Activated CD4-positive, alpha-beta T cell treated with anti-CD3 and anti-CD28 coated beads for 36 hours (primary cell): ENCODE measurements at regions not wholly inside any gene's neighbourhood (a gene's known extent, or its start where the extent isn't known, plus 50 kb on each side); places are given as distances from the start of the nearest gene placed in this dataset.
"Not testable (repeated sequence)": the region's sequence is repeated elsewhere in the genome, so short reads cannot be mapped to it uniquely, and the experiment has no call there.

Experiments
- ATAC-seq: fragments of 200-7000 bp; cut with Tn5 transposase; one replicate; pipeline ENCODE4 v1.10.0; 2021; ENCODE audit warnings: mild to moderate bottlenecking, moderate library complexity
- CTCF ChIA-PET: fragments of 350-600 bp; sonication (Branson Sonifier 250); formaldehyde crosslinking; loops from one replicate; lab custom pipeline; 2021; ENCODE audit warnings: antibody characterized with exemption; lab: Charles Lee
- POLR2A ChIA-PET: fragments of 350-600 bp; sonication (Branson Sonifier 250); formaldehyde crosslinking; loops from one replicate; lab custom pipeline; 2021; ENCODE audit warnings: antibody characterized with exemption, inconsistent platforms; lab: Charles Lee
- DNase-seq: peaks from one replicate; pipeline ENCODE4 v3.0.0-alpha.2; 2020
- H3K27ac Mint-ChIP-seq: one replicate; pipeline ENCODE4 v1.8.0; 2021; ENCODE audit warnings: mixed read lengths
- H3K27me3 Mint-ChIP-seq: one replicate; pipeline ENCODE4 v1.8.0; 2021; ENCODE audit warnings: mixed read lengths
- H3K36me3 Mint-ChIP-seq: one replicate; pipeline ENCODE4 v1.8.0; 2021; ENCODE audit warnings: low read depth, mixed read lengths
- H3K4me1 Mint-ChIP-seq: one replicate; pipeline ENCODE4 v1.8.0; 2021; ENCODE audit warnings: mixed read lengths
- H3K4me3 Mint-ChIP-seq: one replicate; pipeline ENCODE4 v1.8.0; 2021; ENCODE audit warnings: mild to moderate bottlenecking, moderate library complexity, mixed read lengths
- H3K9me3 Mint-ChIP-seq: one replicate; pipeline ENCODE4 v1.8.0; 2021; ENCODE audit warnings: low read depth, mixed read lengths
- intact Hi-C, 2 experiments: fragments of 100-400 bp; cut with DNase I in 1 of 2; cut with micrococcal nuclease in 1 of 2; formaldehyde crosslinking; loops; one replicate each; pipeline versions ENCODE4 v1.14.2 to v1.15.1; 2022 to 2024; cut with DNase I, micrococcal nuclease

DNA sequence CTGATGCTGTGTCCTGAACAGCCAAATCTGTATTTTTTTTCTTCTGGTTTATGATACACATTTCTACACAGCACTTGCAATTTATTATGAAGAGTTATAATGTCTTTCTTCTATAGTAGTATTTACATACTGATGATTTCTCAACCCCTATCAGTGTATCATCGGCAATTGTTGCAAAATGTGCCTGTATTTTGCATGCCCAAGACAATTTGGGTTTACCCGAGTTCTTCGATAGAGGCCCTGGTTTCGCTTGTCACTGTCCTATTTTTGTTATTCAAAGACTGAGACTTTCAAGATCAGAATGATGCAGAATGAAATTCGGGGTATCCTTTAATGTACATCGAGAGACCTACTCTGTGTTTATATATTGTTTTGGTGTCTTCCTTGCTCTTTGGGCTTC lies 184.5 kb upstream of the PRSS58 start:
- intact Hi-C loops: no loop called here
- Mint-ChIP-seq H3K36me3 (no peaks in the 10 kb centered on the region), H3K27ac (no peak overlapping the region), H3K4me3 (no peak overlapping the region), H3K27me3 (no peaks in the 10 kb centered on the region), H3K9me3 (no peaks in the 10 kb centered on the region), H3K4me1 (peaks cover 41% of the 10 kb centered on the region)
- no peak for ATAC-seq
- ChIA-PET POLR2A (no interaction called here), CTCF (interaction anchor here (0.9 to 1.3 kb wide), 3 partner anchors 13 to 56 kb away, joined by 3 read pairs; no protein-coding TSS in a partner anchor)
- no peak for DNase-seq

DNA sequence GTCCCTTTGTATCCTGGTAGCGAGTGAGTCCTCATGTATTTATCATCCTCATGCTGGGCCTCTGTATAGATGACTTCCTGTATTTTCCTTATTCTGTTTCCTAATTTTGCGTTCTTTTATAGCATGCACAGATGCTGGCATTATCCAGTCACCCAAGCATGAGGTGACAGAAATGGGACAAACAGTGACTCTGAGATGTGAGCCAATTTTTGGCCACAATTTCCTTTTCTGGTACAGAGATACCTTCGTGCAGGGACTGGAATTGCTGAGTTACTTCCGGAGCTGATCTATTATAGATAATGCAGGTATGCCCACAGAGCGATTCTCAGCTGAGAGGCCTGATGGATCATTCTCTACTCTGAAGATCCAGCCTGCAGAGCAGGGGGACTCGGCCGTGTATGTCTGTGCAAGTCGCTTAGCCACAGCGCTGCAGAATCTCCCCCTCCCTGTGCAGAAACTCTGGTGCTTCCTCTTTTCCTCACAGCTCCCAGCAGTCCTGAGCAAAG lies 183.1 kb upstream of the PRSS58 start:
- DNase-seq (no peak), ATAC-seq (peak; percentile 57)
- H3K9me3 Mint-ChIP-seq: no peaks in the 10 kb centered on the region
- peaks cover 43% of the 10 kb centered on the region for H3K4me1 Mint-ChIP-seq
- no peaks in the 10 kb centered on the region for H3K27me3 Mint-ChIP-seq
- H3K4me3 Mint-ChIP-seq: no peak overlapping the region
- intact Hi-C loops: no loop called here
- H3K27ac Mint-ChIP-seq: no peak overlapping the region
- H3K36me3 Mint-ChIP-seq: no peaks in the 10 kb centered on the region
- ChIA-PET CTCF (interaction anchor here (0.5 to 1.8 kb wide), 4 partner anchors 27 to 380 kb away, joined by 3 to 5 read pairs (median 3); no protein-coding TSS in a partner anchor), POLR2A (no interaction called here)

DNA sequence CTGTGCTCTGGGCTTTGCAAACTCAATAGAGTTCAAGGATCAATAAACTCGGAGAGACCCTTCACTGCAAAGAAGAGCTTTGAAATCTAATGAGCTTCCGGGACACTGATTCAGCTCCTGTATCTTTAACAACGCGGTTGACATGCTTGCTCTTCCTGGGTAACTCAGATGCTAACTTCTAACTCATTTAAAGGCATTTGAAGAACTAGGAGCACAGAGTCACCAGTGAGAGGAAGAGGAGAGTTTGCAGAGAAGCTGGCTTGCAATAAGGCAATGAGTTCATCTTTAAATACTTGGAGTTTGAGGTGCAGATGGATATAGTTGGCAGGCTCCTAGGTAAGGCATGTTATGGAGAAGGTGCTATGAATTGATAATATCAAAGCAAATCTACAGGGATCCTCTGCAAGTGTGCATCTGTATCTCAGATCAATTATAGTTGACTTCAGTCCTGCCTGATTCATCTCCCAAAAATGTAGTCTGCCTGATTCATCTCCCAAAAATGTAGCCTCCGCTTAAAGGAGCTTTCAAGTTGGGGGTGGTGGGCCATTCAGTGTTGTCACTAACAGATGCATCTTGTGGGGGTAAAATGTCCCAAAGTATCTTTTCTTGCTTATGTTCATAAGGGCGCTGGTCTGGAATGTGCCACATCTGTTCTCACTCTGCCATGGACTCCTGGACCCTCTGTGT lies 182.5 kb upstream of the PRSS58 start:
- H3K27ac Mint-ChIP-seq: no peak overlapping the region
- ChIA-PET POLR2A (no interaction called here), CTCF (interaction anchor here (0.6 to 1.8 kb wide), 9 partner anchors 8 to 114 kb away, joined by 3 to 5 read pairs (median 3); no protein-coding TSS in a partner anchor)
- no peaks in the 10 kb centered on the region for H3K36me3 Mint-ChIP-seq
- no peak for ATAC-seq
- no peaks in the 10 kb centered on the region for H3K9me3 Mint-ChIP-seq
- intact Hi-C loops: no loop called here
- H3K4me1 Mint-ChIP-seq: peaks cover 49% of the 10 kb centered on the region
- H3K27me3 Mint-ChIP-seq: no peaks in the 10 kb centered on the region
- DNase-seq: no peak
- no peak overlapping the region for H3K4me3 Mint-ChIP-seq

DNA sequence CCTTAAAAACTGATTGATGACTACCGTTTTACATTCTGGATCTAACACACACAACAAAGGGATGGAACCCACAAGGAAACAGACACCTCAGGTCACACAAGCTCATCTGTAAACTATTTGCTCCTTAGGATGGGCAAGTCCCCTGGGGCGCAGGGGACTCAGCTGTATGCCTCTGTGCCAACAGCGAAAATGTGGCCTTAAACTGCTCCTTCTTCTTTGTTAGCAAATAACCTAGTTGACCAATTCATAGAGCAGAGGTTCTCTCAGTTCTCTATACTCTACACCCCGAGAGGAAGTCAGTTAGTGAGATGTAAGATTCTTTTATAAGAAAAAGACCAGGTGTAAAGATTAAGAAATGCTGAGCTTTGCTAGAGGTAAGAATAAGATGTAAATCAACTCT lies 181.9 kb upstream of the PRSS58 start:
- H3K27me3 Mint-ChIP-seq: no peaks in the 10 kb centered on the region
- CTCF ChIA-PET: interaction anchor here (0.6 to 1.8 kb wide), 11 partner anchors 9 to 502 kb away, joined by 3 to 5 read pairs (median 3); no protein-coding TSS in a partner anchor
- no peak for DNase-seq
- no peaks in the 10 kb centered on the region for H3K9me3 Mint-ChIP-seq
- H3K27ac Mint-ChIP-seq: no peak overlapping the region
- H3K36me3 Mint-ChIP-seq: no peaks in the 10 kb centered on the region
- no peak for ATAC-seq
- POLR2A ChIA-PET: no interaction called here
- H3K4me3 Mint-ChIP-seq: no peak overlapping the region
- peaks cover 50% of the 10 kb centered on the region for H3K4me1 Mint-ChIP-seq
- intact Hi-C loops: loop anchor here in 1 of 2 experiments (5.0 kb wide), 1 partner anchor 373 kb away; no protein-coding TSS in a partner anchor

DNA sequence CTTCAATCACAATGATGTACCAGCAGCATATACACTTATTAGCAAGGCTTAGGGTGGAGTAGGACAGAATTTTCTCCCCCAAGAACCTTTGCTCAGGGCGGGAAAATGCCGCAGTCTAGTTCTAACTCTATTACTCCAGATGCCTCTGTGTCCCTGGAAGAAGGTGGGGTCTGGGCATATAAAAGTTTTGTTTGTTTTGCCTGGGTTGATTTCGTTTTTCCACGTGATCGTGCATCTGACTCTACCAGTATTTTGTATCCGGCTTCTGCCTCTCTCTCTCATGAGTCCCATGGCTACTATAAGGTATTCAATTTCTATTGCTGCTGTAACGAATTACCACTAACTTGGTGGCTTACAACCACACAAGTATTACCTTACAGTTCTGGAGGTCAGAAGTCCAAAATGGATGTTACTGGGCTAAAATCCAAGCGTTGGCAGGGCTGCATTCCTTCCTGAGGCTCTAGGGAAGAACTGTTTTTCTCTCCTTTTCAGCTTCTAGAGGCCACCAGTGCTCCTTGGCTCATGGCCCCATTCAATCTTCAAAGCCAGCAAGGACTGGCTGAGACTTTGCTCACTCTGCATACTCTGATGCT lies 181.2 kb upstream of the PRSS58 start:
- Mint-ChIP-seq H3K4me1 (peaks cover 58% of the 10 kb centered on the region), H3K27me3 (no peaks in the 10 kb centered on the region), H3K27ac (no peak overlapping the region), H3K36me3 (no peaks in the 10 kb centered on the region), H3K4me3 (no peak overlapping the region), H3K9me3 (no peaks in the 10 kb centered on the region)
- ATAC-seq (no peak), DNase-seq (no peak)
- ChIA-PET POLR2A (no interaction called here), CTCF (interaction anchor here (0.6 to 1.8 kb wide), 8 partner anchors 18 to 502 kb away, joined by 3 to 5 read pairs (median 4); no protein-coding TSS in a partner anchor)
- intact Hi-C loops: loop anchor here in 1 of 2 experiments (5.0 kb wide), 1 partner anchor 373 kb away; no protein-coding TSS in a partner anchor

DNA sequence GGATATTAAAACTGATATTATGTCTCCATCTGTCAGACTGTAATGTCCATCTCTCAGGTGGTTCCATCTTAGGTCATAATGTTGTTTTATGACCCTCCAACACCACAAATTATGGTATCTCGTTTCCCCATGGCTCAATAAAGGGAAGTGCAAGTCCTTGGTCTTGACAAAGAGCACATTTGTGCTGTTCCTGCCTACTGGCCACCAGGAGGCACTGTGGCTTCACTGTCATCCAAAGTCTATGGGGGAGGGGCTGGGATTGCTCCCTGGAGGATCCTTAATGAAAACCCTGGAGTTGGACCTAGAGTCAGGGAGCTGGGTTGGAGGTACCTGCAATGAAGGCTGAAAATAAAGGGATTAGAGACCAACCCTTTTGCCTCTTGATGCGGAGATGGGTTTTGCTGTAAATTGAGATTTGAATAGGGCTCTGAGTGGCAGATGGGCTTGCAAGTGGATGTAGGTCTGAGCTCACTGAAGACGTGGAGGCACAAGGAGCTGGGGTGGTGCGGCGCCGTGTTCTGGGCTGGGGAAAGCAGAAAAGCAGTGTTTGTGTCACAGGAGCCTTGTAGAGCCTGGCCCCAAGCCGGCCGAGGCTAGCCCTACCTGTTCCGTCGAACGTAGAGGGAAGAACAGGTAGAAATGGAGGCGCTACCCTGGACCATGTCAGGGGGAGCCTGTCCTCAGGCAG lies 180.5 kb upstream of the PRSS58 start:
- H3K4me3 Mint-ChIP-seq: no peak overlapping the region
- no peaks in the 10 kb centered on the region for H3K36me3 Mint-ChIP-seq
- no peak overlapping the region for H3K27ac Mint-ChIP-seq
- peak; percentile 59 for DNase-seq
- ChIA-PET POLR2A (no interaction called here), CTCF (interaction anchor here (0.7 to 0.9 kb wide), 3 partner anchors 19 to 454 kb away, joined by 4 read pairs; no protein-coding TSS in a partner anchor)
- intact Hi-C loops: loop anchor here in 1 of 2 experiments (5.0 kb wide), 1 partner anchor 374 kb away; no protein-coding TSS in a partner anchor
- peaks cover 57% of the 10 kb centered on the region for H3K4me1 Mint-ChIP-seq
- H3K27me3 Mint-ChIP-seq: no peaks in the 10 kb centered on the region
- ATAC-seq: peak; percentile 49
- H3K9me3 Mint-ChIP-seq: no peaks in the 10 kb centered on the region

DNA sequence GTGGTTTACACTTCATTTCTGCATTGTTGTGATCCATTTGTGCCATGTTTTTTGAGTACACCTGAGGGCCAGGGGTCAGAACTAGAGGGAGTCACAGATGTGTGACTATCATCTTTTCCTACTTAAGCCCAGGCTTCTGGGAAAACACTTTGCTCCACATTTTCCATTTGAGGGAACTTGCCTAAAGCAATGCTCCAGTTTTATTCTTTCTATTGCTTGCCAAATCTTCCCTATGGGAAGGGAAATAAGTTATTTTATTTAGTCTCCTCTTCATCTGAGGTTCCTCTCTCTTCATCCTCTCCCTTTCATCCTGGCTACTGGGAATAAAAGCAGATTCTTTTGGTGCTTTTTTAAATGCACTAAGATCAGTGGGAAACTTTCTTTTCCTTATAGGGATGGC lies 179.9 kb upstream of the PRSS58 start:
- H3K27me3 Mint-ChIP-seq: no peaks in the 10 kb centered on the region
- peaks cover 52% of the 10 kb centered on the region for H3K4me1 Mint-ChIP-seq
- DNase-seq (no peak), ATAC-seq (no peak)
- no peaks in the 10 kb centered on the region for H3K36me3 Mint-ChIP-seq
- POLR2A ChIA-PET: no interaction called here
- intact Hi-C loops: loop anchor here in 1 of 2 experiments (5.0 kb wide), 1 partner anchor 375 kb away; no protein-coding TSS in a partner anchor
- no peaks in the 10 kb centered on the region for H3K9me3 Mint-ChIP-seq
- H3K27ac Mint-ChIP-seq: no peak overlapping the region
- H3K4me3 Mint-ChIP-seq: no peak overlapping the region
- CTCF ChIA-PET: interaction anchor here (0.7 to 1.0 kb wide), 2 partner anchors 39 to 374 kb away, joined by 3 read pairs; no protein-coding TSS in a partner anchor

DNA sequence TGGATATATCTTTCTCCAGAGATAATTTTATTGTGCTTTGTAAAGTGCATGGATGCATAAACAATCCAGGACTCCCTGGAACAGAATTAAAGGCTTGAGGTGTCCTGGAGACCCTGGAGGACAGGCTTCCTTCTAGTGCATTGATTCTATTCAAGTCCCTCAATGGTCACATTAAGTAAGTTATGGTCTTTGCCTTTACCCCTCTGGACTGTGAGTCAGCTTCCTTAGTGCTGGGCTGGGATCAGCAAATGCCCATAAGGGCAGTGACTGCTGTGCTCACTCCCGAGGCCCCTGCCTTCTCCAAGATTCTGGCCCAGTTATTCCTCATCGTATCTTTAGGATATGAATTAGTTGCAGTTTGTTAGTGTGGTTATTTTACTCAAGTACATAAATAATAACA lies 178.7 kb upstream of the PRSS58 start:
- ChIA-PET POLR2A (no interaction called here), CTCF (no interaction called here)
- Mint-ChIP-seq H3K27ac (no peak overlapping the region), H3K36me3 (no peaks in the 10 kb centered on the region), H3K4me1 (peaks cover 44% of the 10 kb centered on the region), H3K4me3 (no peak overlapping the region), H3K9me3 (no peaks in the 10 kb centered on the region), H3K27me3 (no peaks in the 10 kb centered on the region)
- no peak for ATAC-seq
- no peak for DNase-seq
- intact Hi-C loops: loop anchor here in 1 of 2 experiments (5.0 kb wide), 1 partner anchor 376 kb away; no protein-coding TSS in a partner anchor

DNA sequence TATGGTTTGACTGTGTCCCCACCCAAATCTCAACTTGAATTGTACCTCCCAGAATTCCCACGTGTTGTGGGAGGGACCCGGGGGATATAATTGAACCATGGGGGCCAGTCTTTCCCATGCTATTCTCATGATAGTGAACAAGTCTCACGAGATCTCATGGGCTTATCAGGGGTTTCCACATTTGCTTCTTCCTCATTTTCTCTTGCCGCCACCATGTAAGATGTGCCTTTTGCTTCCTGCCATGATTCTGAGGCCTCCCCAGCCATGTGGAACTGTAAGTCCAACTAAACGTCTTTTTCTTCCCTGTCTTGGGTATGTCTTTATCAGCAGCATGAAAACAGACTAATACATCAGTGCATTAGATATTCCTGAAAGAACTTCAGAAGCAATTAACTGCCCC lies 177.7 kb upstream of the PRSS58 start:
- POLR2A ChIA-PET, H3K4me3 Mint-ChIP-seq, H3K27me3 Mint-ChIP-seq, H3K9me3 Mint-ChIP-seq, DNase-seq, H3K27ac Mint-ChIP-seq, H3K36me3 Mint-ChIP-seq, ATAC-seq: not testable (repeated sequence)
- CTCF ChIA-PET: interaction anchor here (0.7 to 1.6 kb wide), 2 partner anchors 8 to 9 kb away, joined by 3 to 7 read pairs; no protein-coding TSS in a partner anchor
- intact Hi-C loops: loop anchor here in 1 of 2 experiments (5.0 kb wide), 1 partner anchor 377 kb away; no protein-coding TSS in a partner anchor
- H3K4me1 Mint-ChIP-seq: peaks cover 34% of the 10 kb centered on the region

DNA sequence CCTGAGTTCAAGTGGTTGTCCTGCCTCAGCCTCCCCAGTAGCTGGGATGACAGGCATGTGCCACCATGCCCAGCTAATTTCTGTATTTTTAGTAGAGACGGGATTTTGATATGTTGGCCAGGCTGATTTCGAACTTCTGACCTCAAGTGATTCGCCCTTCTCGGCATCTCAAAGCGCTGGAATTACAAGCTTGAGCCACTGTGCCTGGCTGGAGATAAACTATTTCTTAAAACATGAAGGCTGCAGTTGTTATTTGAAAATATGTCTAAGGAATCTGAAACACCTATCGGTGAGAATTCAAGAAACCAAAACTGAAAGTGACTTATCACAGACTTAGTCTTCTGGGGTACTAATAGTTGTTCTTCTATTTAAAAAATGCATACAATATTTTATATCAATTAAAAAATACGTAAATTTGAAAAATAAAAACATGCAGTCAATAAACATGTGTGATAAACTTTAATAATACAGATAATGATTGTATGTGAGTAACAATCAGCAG lies 176.9 kb upstream of the PRSS58 start:
- Mint-ChIP-seq H3K4me1 (peaks cover 34% of the 10 kb centered on the region), H3K27ac (peak overlapping the region; percentile 68), H3K27me3 (no peaks in the 10 kb centered on the region), H3K4me3 (peak overlapping the region; percentile 37), H3K9me3 (no peaks in the 10 kb centered on the region), H3K36me3 (no peaks in the 10 kb centered on the region)
- ChIA-PET POLR2A (no interaction called here), CTCF (interaction anchor here (1.0 to 1.6 kb wide), 6 partner anchors 8 to 447 kb away, joined by 3 to 7 read pairs (median 3); no protein-coding TSS in a partner anchor)
- ATAC-seq: no peak
- no peak for DNase-seq
- intact Hi-C loops: loop anchor here in 1 of 2 experiments (5.0 kb wide), 2 partner anchors 378 to 558 kb away; no protein-coding TSS in a partner anchor
